Peyer's patch (tissue), 4 donors: ENCODE measurements at regions not wholly inside any gene's neighbourhood (a gene's known extent, or its start where the extent isn't known, plus 50 kb on each side); places are given as distances from the start of the nearest gene placed in this dataset.
A peak's percentile ranks its signal among the peaks of the same experiment; 100 is the strongest.

Source experiments
- DNase-seq, 3 donors: peaks; one replicate each; pipeline ENCODE4 v3.0.0-alpha.2; 2017 to 2019
- H3K27ac ChIP-seq, 4 donors: fragments of 200-600 bp; sonication (generic); one replicate each; pipeline ENCODE4 v1.5.1; 2016 to 2019
- H3K27me3 ChIP-seq, 2 donors: fragments of 200-600 bp; sonication (generic); one replicate each; pipeline ENCODE4 v1.5.1; 2019
- H3K36me3 ChIP-seq, 3 donors: fragments of 200-600 bp; sonication (generic); one replicate each; pipeline ENCODE4 v1.5.1; 2016 to 2019
- H3K4me1 ChIP-seq, 4 donors: fragments of 200-600 bp; sonication (generic); one replicate each; pipeline ENCODE4 v1.5.1; 2016 to 2019
- H3K4me3 ChIP-seq, 4 donors: fragments of 200-600 bp; sonication (generic); 1 replicate in 3 of 4; 2 replicates in 1 of 4; pipeline ENCODE4 v1.5.1; 2016 to 2019; ENCODE audit warnings: mild to moderate bottlenecking in 1 of 4
- H3K9me3 ChIP-seq, 4 donors: fragments of 200-600 bp; sonication (generic); one replicate each; pipeline ENCODE4 v1.5.1; 2016 to 2019; ENCODE audit warnings: mild to moderate bottlenecking in 1 of 4
- POLR2A ChIP-seq, 2 donors: fragments of 450-650 bp; IDR thresholded peaks; one replicate each; pipeline ENCODE4 v1.5.1; 2017; ENCODE audit warnings: antibody characterized with exemption in 2 of 2, mild to moderate bottlenecking in 2 of 2, moderate library complexity in 2 of 2
- TF ChIP-seq, protein P1 (sequence below), 6 experiments: fragments of 450-650 bp in 4 of 6; fragments of 200-600 bp in 2 of 6; sonication (generic) in 1 of 6; IDR thresholded peaks; one replicate each; pipeline ENCODE4 v1.5.1; 2017 to 2019; ENCODE audit warnings: antibody characterized with exemption in 6 of 6, mild to moderate bottlenecking in 3 of 6, moderate library complexity in 1 of 6

DNA sequence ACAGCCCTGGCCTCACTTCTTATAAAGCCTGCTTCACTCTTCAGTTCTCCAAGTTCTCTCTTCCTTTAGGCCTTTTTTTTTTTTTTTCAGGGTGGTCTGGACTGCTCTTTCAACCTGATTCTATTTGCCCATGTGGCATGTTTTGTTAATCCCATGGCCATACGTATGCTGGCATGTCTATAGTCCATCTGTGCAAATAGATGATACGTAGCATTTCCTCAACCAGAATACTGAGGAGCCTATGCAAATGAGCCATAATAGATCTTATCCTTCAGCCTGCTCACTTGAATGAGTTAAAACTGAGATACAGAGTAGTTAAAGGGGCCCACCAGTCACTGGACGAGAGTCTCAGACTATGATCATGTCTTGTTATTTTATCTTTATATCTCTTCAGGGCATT is 265.2 kb upstream of the CXCR4 start:
- Histone ChIP-seq H3K27me3 (no peaks in the 10 kb centered on the region), H3K4me3 (no peak overlapping the region), H3K36me3 (no peaks in the 10 kb centered on the region), H3K4me1 (peaks cover 0 to 15% (median 0%) of the 10 kb centered on the region in 4 donors), H3K27ac (peak overlapping the region in 2 of 4 donors; percentile 73 to 76), H3K9me3 (no peaks in the 10 kb centered on the region)
- TF ChIP-seq POLR2A (IDR thresholded peaks at IDR 0.05), result no peak
- TF ChIP-seq, protein P1, sequence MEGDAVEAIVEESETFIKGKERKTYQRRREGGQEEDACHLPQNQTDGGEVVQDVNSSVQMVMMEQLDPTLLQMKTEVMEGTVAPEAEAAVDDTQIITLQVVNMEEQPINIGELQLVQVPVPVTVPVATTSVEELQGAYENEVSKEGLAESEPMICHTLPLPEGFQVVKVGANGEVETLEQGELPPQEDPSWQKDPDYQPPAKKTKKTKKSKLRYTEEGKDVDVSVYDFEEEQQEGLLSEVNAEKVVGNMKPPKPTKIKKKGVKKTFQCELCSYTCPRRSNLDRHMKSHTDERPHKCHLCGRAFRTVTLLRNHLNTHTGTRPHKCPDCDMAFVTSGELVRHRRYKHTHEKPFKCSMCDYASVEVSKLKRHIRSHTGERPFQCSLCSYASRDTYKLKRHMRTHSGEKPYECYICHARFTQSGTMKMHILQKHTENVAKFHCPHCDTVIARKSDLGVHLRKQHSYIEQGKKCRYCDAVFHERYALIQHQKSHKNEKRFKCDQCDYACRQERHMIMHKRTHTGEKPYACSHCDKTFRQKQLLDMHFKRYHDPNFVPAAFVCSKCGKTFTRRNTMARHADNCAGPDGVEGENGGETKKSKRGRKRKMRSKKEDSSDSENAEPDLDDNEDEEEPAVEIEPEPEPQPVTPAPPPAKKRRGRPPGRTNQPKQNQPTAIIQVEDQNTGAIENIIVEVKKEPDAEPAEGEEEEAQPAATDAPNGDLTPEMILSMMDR (IDR thresholded peaks at IDR 0.05), result no peak
- no peak for DNase-seq

DNA sequence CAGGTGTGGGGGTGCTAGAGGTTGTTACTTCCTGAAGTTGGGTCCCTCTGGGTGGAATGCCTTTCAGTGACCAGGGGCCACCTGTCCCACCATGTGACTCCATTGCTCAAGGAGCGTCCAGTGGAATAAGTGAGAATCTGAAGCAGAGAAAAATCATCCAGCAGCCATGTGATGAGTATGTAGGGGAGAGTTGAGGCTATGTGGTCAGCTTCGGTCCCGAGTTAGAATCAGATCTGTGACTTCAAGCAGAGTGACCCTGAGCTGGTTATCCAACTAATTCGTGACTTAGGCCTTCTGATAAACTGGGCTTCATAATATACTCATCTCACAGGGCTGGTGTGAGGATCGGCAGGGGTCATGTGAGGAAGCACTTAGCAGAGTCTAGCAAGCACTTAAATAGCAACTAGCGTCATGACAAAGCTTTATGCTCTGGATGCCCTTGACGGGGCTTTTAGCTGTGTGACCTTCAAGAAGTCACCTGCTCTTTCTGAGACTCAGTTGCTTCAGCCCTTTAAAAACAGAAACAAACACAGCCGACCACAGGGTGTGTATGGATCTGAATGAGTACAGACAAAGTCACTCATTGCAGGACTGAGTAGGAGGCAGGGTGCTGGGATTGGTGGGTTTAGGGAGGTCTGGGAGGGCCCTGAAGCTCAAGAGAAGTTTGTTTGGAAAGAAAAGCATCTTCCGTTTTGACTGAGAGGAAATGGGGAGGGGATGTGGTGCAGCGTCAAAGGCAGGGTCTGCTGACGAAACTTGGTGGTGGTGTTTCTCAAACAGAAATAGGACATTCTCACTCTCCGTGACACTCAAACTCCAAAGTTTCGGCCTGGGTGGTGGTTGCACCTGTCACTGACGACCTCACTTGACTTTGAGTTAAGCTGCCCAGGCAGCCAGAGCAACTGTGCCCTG is 264.0 kb upstream of the CXCR4 start:
- peak in 2 of 3 donors; percentile 87 to 90 for DNase-seq

DNA sequence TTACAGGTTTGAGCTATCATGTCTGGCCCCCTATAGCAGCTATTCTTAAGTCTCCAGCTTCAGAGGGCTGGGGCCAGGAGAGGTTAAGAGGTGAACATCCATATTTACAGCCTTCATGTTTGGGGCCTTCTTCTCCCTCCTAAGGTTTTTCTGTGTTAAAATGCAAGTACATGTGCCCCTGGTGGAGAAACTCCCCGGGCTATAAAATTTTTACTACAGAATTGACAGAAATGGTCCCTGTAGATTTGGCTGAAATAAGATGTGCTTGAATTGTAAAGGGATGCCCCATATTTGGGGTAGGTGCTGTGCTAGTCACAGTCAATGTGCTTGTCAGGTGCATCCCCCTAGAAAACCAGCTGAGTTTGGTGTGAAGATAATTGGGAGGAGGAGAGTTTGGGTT is 263.3 kb upstream of the CXCR4 start:
- Histone ChIP-seq H3K9me3 (no peaks in the 10 kb centered on the region), H3K36me3 (no peaks in the 10 kb centered on the region), H3K4me3 (no peak overlapping the region), H3K27me3 (no peaks in the 10 kb centered on the region), H3K27ac (peak overlapping the region in 3 of 4 donors; percentile 33 to 76 (median 73)), H3K4me1 (peaks cover 0 to 20% (median 0%) of the 10 kb centered on the region in 4 donors)
- DNase-seq, result no peak
- TF ChIP-seq, protein P1 (IDR thresholded peaks at IDR 0.05), result no peak
- TF ChIP-seq POLR2A (IDR thresholded peaks at IDR 0.05), result no peak

More for the DNA sequence above, 264.0 kb upstream of the CXCR4 start:
- Histone ChIP-seq H3K9me3 (no peaks in the 10 kb centered on the region), H3K36me3 (no peaks in the 10 kb centered on the region), H3K27me3 (no peaks in the 10 kb centered on the region), H3K4me1 (peaks cover 0 to 20% (median 0%) of the 10 kb centered on the region in 4 donors), H3K4me3 (no peak overlapping the region), H3K27ac (peak overlapping the region; percentile 21 to 76 (median 53))
- no peak for TF ChIP-seq POLR2A (IDR thresholded peaks at IDR 0.05)
- TF ChIP-seq, protein P1 (IDR thresholded peaks at IDR 0.05), result no peak

DNA sequence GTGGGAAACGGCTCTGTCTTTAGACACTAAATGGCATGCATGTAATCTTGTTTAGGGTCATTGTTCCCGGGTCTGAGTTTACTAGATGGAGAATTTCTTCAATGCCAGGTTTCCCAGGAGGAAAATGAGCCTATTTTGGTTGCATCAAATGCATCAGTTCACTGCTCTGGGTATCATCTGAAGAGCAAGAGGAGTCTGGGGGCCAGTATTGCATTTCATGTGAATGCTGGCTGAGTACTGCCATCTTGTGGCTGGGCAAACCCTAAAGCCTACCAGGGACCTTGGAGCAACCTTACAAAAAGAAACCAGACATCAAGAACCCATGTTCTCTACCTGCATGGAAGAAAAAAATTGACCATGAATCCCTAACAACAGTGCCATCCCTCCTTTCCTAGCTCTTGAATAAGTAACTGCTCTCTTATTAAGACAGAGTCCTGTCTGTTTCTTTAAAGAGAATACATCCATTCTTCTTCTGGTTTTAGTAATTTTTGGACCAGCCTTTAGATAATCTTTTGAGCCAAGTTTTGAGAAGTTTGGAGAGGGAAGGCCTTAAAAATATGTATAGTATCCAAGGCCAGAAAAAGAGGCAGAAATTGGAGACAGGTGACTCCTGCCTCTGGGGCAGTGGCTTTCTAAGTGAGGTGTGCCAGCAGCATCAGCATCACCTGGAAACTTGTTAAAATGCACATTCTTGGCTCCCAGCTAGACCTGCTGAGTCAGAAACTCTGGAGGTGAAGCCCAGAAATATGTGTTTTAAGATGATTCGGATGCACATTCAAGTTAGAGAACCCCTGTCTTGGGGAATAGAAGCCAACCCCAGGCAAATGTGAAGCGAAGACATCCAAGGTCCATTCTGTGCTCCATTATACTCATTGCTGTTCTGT is 261.0 kb upstream of the CXCR4 start:
- no peaks in the 10 kb centered on the region for H3K27me3 ChIP-seq
- H3K4me1 ChIP-seq, result peaks cover 0 to 20% (median 0%) of the 10 kb centered on the region in 4 donors
- no peak overlapping the region for H3K4me3 ChIP-seq
- H3K27ac ChIP-seq, result peak overlapping the region in 1 of 4 donors; percentile 76
- H3K9me3 ChIP-seq, result no peaks in the 10 kb centered on the region
- DNase-seq, result peak in 2 of 3 donors; percentile 82 to 90
- no peak for TF ChIP-seq POLR2A (IDR thresholded peaks at IDR 0.05)
- TF ChIP-seq, protein P1 (IDR thresholded peaks at IDR 0.05), result peak; percentile 63 to 80 (median 69)
- H3K36me3 ChIP-seq, result no peaks in the 10 kb centered on the region
